Naive thymus-derived CD4-positive, alpha-beta T cell (primary cell): ENCODE measurements at regions not wholly inside any gene's neighbourhood (a gene's known extent, or its start where the extent isn't known, plus 50 kb on each side); places are given as distances from the start of the nearest gene placed in this dataset.
"Not testable (repeated sequence)": the region's sequence is repeated elsewhere in the genome, so short reads cannot be mapped to it uniquely, and the experiment has no call there.

ENCODE experiments used
- ATAC-seq: fragments of 150-1000 bp; cut with Tn5 transposase; 2 replicates; pipeline ENCODE4 v1.10.0; 2021; ENCODE audit warnings: mild to moderate bottlenecking, moderate library complexity
- CTCF ChIA-PET: fragments of 350-600 bp; sonication (Branson Sonifier 250); formaldehyde crosslinking; loops from one replicate; lab custom pipeline; 2021; ENCODE audit warnings: antibody characterized with exemption; lab: Charles Lee
- POLR2A ChIA-PET: fragments of 350-600 bp; sonication (Branson Sonifier 250); formaldehyde crosslinking; loops from one replicate; lab custom pipeline; 2021; ENCODE audit warnings: antibody characterized with exemption, inconsistent platforms; lab: Charles Lee
- DNase-seq, 9 donors: peaks; one replicate each; pipeline versions ENCODE4 v3.0.0 to v3.0.0-alpha.2; 2020 to 2022; ENCODE audit warnings: mixed read lengths in 1 of 9
- H3K27ac ChIP-seq: one replicate; pipeline ENCODE4 v1.7.0; 2013; ENCODE audit warnings: mild to moderate bottlenecking, low read depth, low read length, moderate library complexity
- H3K27me3 ChIP-seq, 2 donors: one replicate each; pipeline ENCODE4 v1.7.0; 2013; ENCODE audit warnings: low read length in 2 of 2, mild to moderate bottlenecking in 2 of 2, moderate library complexity in 2 of 2; ENCODE audit not compliant: control insufficient read depth in 2 of 2, insufficient read depth in 2 of 2
- H3K36me3 ChIP-seq, 3 experiments: 1 replicate in 2 of 3; 2 replicates in 1 of 3; pipeline ENCODE4 v1.7.0; 2013; ENCODE audit warnings: low read length in 3 of 3, mild to moderate bottlenecking in 3 of 3, moderate library complexity in 1 of 3; ENCODE audit not compliant: insufficient read depth in 3 of 3, control insufficient read depth in 2 of 3
- H3K4me1 ChIP-seq, 2 donors: one replicate each; pipeline ENCODE4 v1.7.0; 2013; ENCODE audit warnings: low read length in 2 of 2, mild to moderate bottlenecking in 2 of 2, moderate library complexity in 1 of 2; ENCODE audit not compliant: control insufficient read depth in 2 of 2, insufficient read depth in 2 of 2
- H3K4me3 ChIP-seq: 2 replicates; pipeline ENCODE4 v1.7.0; 2013; ENCODE audit warnings: mild to moderate bottlenecking, low read length
- H3K9me3 ChIP-seq, 3 experiments: 1 replicate in 2 of 3; 2 replicates in 1 of 3; pipeline ENCODE4 v1.7.0; 2013; ENCODE audit warnings: low read length in 3 of 3; ENCODE audit not compliant: control insufficient read depth in 2 of 3
- H3K27ac Mint-ChIP-seq, 9 donors: one replicate each; pipeline ENCODE4 v1.8.0; 2020 to 2022; ENCODE audit warnings: mixed read lengths in 9 of 9, mild to moderate bottlenecking in 8 of 9, moderate library complexity in 5 of 9, inconsistent platforms in 2 of 9
- H3K27me3 Mint-ChIP-seq, 5 donors: one replicate each; pipeline ENCODE4 v1.8.0; 2021 to 2022; ENCODE audit warnings: mixed read lengths in 5 of 5, mild to moderate bottlenecking in 1 of 5
- H3K36me3 Mint-ChIP-seq, 5 donors: one replicate each; pipeline ENCODE4 v1.8.0; 2020 to 2022; ENCODE audit warnings: mixed read lengths in 5 of 5, mild to moderate bottlenecking in 3 of 5, inconsistent platforms in 1 of 5
- H3K4me1 Mint-ChIP-seq, 7 donors: one replicate each; pipeline ENCODE4 v1.8.0; 2020 to 2022; ENCODE audit warnings: mixed read lengths in 7 of 7, mild to moderate bottlenecking in 3 of 7, inconsistent platforms in 1 of 7
- H3K4me3 Mint-ChIP-seq, 10 donors: one replicate each; pipeline ENCODE4 v1.8.0; 2020 to 2022; ENCODE audit warnings: mild to moderate bottlenecking in 10 of 10, mixed read lengths in 10 of 10, moderate library complexity in 6 of 10, inconsistent platforms in 2 of 10
- H3K9me3 Mint-ChIP-seq, 11 donors: one replicate each; pipeline ENCODE4 v1.8.0; 2020 to 2022; ENCODE audit warnings: mixed read lengths in 11 of 11, mild to moderate bottlenecking in 4 of 11, inconsistent platforms in 1 of 11, moderate library complexity in 1 of 11
- intact Hi-C, 2 donors: fragments of 100-400 bp; cut with micrococcal nuclease; formaldehyde crosslinking; loops; one replicate each; pipeline ENCODE4 v1.15.1; 2023

DNA sequence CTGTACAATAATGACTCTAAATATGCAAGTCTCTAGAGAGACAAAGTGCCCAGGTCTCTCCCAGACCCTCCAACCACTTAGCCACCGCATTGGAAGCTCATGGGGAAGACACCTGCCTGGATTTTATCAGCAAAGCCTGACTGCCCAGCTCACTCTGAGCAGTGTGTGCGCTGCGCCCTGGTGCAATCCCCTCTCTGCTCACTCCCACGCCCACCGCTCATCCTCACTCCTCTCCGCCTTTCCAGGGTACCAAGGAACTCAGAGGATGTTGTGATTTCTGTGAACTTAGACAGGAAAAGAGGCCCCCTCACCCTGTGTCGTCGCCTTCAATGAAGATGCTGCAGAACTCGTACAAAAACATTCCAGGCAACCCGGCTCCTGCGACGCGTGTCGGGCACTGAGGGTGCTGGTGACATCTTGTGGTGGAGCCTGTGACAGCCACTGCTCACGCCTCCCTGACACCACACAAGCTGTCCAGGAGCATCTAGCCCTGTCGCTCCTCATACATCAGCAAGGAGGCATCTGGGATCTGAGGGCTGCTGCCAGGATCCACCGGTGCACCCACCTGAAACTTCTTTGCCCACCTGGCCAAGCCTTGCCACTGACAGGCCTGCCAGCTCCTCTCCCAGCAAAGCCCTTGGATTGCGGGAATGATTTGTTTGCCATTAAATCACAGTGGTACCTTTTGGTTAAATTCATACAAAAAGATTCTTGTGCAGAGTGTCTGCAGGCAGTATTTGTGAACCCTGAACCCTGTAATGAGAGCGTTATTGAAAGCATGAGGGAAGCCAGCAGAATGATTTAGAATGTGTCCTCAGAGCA is 220.4 kb downstream of the ZNF516 start:
- H3K4me1 Mint-ChIP-seq: no peaks in the 10 kb centered on the region
- H3K4me3 Mint-ChIP-seq: no peak overlapping the region
- ChIA-PET CTCF (no interaction called here), POLR2A (no interaction called here)
- H3K4me3 ChIP-seq: no peak overlapping the region
- no peaks in the 10 kb centered on the region for H3K4me1 ChIP-seq
- DNase-seq: no peak
- no peak overlapping the region for H3K27ac Mint-ChIP-seq
- H3K36me3 ChIP-seq: no peaks in the 10 kb centered on the region
- no peak overlapping the region for H3K27ac ChIP-seq
- no peaks in the 10 kb centered on the region for H3K27me3 ChIP-seq
- no peaks in the 10 kb centered on the region for H3K9me3 ChIP-seq
- intact Hi-C loops: no loop called here
- peaks cover 0 to 7% (median 0%) of the 10 kb centered on the region in 5 donors for H3K27me3 Mint-ChIP-seq
- no peaks in the 10 kb centered on the region for H3K9me3 Mint-ChIP-seq
- ATAC-seq: no peak
- H3K36me3 Mint-ChIP-seq: no peaks in the 10 kb centered on the region

DNA sequence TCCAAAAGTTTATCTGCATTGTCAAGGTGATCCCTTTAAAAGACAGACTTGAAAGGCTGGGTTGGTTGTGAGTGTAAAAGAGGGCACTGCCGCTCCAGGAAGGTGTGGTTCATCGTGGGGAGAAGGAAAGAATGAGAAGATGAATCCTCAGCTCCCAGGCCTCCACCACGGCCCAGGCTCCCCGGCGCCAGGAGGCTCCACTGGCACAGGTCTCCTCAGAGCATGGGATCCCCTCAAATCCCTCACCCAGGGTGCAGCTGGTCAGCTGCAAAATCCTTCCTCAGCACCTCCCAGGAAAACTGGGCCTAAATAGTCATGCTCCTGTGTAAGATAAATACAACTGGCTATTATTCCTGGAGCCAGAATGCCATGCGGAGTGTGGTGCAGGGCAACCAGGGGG is 221.1 kb downstream of the ZNF516 start:
- Histone ChIP-seq H3K27ac (no peak overlapping the region), H3K4me1 (no peaks in the 10 kb centered on the region), H3K9me3 (no peaks in the 10 kb centered on the region), H3K36me3 (no peaks in the 10 kb centered on the region), H3K27me3 (no peaks in the 10 kb centered on the region), H3K4me3 (no peak overlapping the region)
- H3K27me3 Mint-ChIP-seq: peaks cover 0 to 7% (median 0%) of the 10 kb centered on the region in 5 donors
- no peaks in the 10 kb centered on the region for H3K9me3 Mint-ChIP-seq
- DNase-seq (no peak), ATAC-seq (no peak)
- no peak overlapping the region for H3K4me3 Mint-ChIP-seq
- H3K27ac Mint-ChIP-seq: no peak overlapping the region
- H3K36me3 Mint-ChIP-seq: no peaks in the 10 kb centered on the region
- no peaks in the 10 kb centered on the region for H3K4me1 Mint-ChIP-seq
- intact Hi-C loops: no loop called here
- ChIA-PET POLR2A (no interaction called here), CTCF (no interaction called here)

DNA sequence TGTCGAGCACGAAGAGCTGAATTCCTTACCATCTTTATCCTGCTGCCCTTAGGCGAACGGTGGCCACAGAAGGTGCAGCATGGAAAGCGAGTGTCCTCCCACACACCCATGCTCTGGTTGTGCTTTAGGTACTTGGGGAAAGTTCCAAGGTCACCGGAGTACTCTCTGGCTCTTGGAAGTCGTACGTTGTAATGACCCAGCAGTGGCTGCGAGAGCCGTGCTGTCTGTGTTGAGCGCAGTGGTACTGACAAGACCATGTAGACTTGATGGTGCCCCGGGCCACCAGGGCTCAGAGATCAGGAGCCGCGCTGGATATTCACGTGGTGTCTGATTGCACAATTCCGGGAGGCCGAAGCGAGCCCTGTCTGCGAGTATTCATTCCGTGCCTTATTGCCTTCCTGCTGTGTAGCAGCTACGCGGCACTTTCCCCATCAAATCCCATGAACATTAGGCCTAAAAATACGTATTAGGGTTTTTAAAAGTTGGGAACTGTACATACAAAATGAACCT is 222.0 kb downstream of the ZNF516 start:
- ATAC-seq (no peak), DNase-seq (no peak)
- no peak overlapping the region for H3K27ac ChIP-seq
- Mint-ChIP-seq H3K27me3 (peaks cover 0 to 7% (median 0%) of the 10 kb centered on the region in 5 donors), H3K9me3 (no peaks in the 10 kb centered on the region), H3K27ac (no peak overlapping the region), H3K36me3 (no peaks in the 10 kb centered on the region), H3K4me1 (no peaks in the 10 kb centered on the region), H3K4me3 (no peak overlapping the region)
- no peaks in the 10 kb centered on the region for H3K9me3 ChIP-seq
- ChIA-PET POLR2A (no interaction called here), CTCF (no interaction called here)
- H3K27me3 ChIP-seq: no peaks in the 10 kb centered on the region
- H3K4me1 ChIP-seq: no peaks in the 10 kb centered on the region
- no peaks in the 10 kb centered on the region for H3K36me3 ChIP-seq
- no peak overlapping the region for H3K4me3 ChIP-seq
- intact Hi-C loops: no loop called here

DNA sequence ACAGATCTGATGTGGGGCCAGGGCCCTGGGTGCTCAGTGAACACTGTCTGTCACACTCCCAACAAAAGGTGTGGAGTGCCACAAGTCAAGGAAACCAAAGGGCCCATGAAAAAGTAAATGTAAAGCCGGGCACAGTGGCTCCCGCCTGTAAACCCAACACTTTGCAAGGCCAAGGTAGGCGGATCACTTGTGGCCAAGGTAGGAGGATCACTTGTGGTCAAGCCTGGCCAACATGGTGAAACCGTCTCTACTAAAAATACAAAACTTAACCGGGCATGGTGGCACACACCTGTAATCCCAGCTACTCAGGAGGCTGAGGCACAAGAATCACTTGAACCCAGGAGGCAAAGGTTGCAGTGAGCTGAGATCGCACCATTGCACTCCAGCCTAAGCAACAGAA is 227.6 kb downstream of the ZNF516 start:
- H3K36me3 Mint-ChIP-seq: not testable (repeated sequence)

DNA sequence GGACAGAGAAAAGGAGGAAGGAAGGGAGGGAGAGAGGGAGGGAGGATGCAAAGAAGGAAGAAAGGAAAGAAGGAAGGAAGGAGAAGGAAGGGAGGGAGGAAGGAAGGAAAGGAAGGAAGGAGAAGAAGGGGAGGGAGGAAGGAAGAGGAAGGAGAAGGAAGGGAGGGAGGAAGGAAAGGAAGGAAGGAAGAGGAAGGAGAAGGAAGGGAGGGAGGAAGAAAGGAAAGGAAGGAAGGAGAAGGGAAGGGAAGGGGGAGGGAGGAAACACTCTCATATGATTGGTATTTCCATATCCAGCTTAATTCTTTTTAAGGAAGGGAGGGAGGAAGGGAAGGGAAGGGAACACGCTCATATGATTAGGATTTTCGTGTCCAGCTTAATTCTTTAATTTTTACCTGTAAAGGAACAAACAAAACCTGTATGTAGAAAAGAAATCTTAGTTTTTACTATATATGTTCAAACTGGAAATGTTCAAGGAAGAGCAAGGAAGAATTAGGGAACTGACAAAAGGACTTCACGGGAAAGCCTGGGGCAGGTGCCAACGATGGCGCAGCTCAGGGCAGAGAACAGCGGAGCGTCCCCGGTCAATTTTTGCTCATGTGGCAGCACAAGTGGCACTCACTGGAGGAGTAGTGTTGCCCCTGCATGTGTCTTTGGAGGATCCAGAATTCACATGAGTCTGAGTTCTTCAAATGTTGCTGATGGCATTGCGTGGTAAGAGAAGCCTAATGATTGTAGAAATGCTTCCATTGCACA is 228.6 kb downstream of the ZNF516 start:
- Histone ChIP-seq H3K4me3 (no peak overlapping the region), H3K27ac (no peak overlapping the region), H3K27me3 (no peaks in the 10 kb centered on the region), H3K9me3 (no peaks in the 10 kb centered on the region), H3K4me1 (no peaks in the 10 kb centered on the region), H3K36me3 (no peaks in the 10 kb centered on the region)
- ChIA-PET POLR2A (no interaction called here), CTCF (no interaction called here)
- H3K27me3 Mint-ChIP-seq: peaks cover 0 to 24% (median 7%) of the 10 kb centered on the region in 5 donors
- intact Hi-C loops: no loop called here
- H3K4me3 Mint-ChIP-seq: no peak overlapping the region
- H3K36me3 Mint-ChIP-seq: no peaks in the 10 kb centered on the region
- no peak overlapping the region for H3K27ac Mint-ChIP-seq
- peaks cover 0 to 7% (median 4%) of the 10 kb centered on the region in 7 donors for H3K4me1 Mint-ChIP-seq
- H3K9me3 Mint-ChIP-seq: no peaks in the 10 kb centered on the region
- DNase-seq (no peak), ATAC-seq (no peak)

More for the DNA sequence above, 227.6 kb downstream of the ZNF516 start:
- DNase-seq, H3K4me1 Mint-ChIP-seq, intact Hi-C loops, H3K36me3 ChIP-seq, H3K4me1 ChIP-seq, CTCF ChIA-PET, H3K4me3 ChIP-seq, H3K4me3 Mint-ChIP-seq, POLR2A ChIA-PET, H3K27ac Mint-ChIP-seq, H3K27ac ChIP-seq, H3K9me3 ChIP-seq, ATAC-seq, H3K9me3 Mint-ChIP-seq, H3K27me3 ChIP-seq: not testable (repeated sequence)
- H3K27me3 Mint-ChIP-seq: peaks cover 0 to 21% (median 7%) of the 10 kb centered on the region in 5 donors

DNA sequence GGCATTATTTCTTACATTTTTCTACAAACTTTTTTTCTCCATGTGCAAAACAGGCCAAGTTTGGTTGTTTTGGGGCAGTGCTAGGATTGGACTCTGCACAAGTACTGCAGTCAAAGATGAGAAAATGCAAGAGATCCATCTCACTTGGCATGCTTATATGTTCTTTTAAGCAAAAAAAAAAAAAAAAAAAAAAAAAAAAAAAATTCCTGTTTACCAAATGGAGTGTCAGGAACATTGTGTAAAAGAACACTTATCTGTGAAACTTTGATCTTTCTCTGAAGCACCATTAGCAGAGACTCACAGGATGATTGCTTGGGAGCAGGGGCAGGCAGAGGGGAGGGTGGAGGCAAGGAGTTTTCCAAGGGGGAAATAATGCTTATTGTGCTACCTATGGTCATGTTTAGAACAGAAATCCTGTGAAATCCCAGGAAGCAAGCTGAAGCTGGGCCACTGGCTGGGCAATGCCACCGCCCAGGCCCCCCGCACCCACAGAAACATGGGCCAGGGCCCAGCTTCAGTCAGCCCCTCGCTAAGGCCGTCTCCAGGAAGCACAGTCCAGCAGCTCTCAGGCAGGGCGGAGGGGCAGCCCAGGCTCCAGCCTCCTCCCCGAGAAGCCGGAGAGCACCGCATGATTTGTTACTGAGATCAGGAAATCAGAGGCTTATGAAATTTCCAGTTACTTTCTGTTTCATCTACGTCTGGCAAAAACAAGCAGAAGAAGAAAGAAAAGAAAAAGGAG is 229.4 kb downstream of the ZNF516 start:
- ChIA-PET POLR2A (no interaction called here), CTCF (no interaction called here)
- Mint-ChIP-seq H3K36me3 (no peaks in the 10 kb centered on the region), H3K27ac (no peak overlapping the region), H3K27me3 (peaks cover 0 to 24% (median 4%) of the 10 kb centered on the region in 5 donors), H3K4me1 (peaks cover 0 to 7% (median 4%) of the 10 kb centered on the region in 7 donors), H3K4me3 (peak overlapping the region in 1 of 10 donors; percentile 49), H3K9me3 (no peaks in the 10 kb centered on the region)
- Histone ChIP-seq H3K36me3 (no peaks in the 10 kb centered on the region), H3K4me1 (no peaks in the 10 kb centered on the region), H3K4me3 (no peak overlapping the region), H3K9me3 (no peaks in the 10 kb centered on the region), H3K27me3 (no peaks in the 10 kb centered on the region), H3K27ac (no peak overlapping the region)
- ATAC-seq: no peak
- intact Hi-C loops: no loop called here
- no peak for DNase-seq
